Keratinocyte (primary cell): ENCODE measurements at regions not wholly inside any gene's neighbourhood (a gene's known extent, or its start where the extent isn't known, plus 50 kb on each side); places are given as distances from the start of the nearest gene placed in this dataset.

ENCODE experiments used
- CTCF ChIP-seq, 3 experiments: IDR thresholded peaks in 1 of 3; conservative IDR thresholded peaks in 1 of 3; optimal IDR thresholded peaks in 1 of 3; 2 replicates in 2 of 3; 3 replicates in 1 of 3; pipeline versions ENCODE3 to v1.5.1; 2011; ENCODE audit warnings: low read length in 3 of 3, mild to moderate bottlenecking in 3 of 3, moderate library complexity in 2 of 3, control low read depth in 1 of 3, inconsistent platforms in 1 of 3; ENCODE audit not compliant: insufficient read depth in 2 of 3; ENCODE audit errors: extremely low read depth in 1 of 3
- EZH2 ChIP-seq: IDR thresholded peaks from one replicate; pipeline ENCODE4 v1.6.1; 2012; ENCODE audit warnings: inconsistent platforms, mild to moderate bottlenecking, low read length, moderate library complexity

- no peak for TF ChIP-seq CTCF (optimal IDR thresholded peaks at IDR 0.05 in 1 of 3, IDR thresholded peaks at IDR 0.05 in 1 of 3, conservative IDR thresholded peaks at IDR 0.05 in 1 of 3; ENCODE audit: extremely low read depth in 1 of 3, insufficient read depth in 2 of 3, low read length in 3 of 3)
- no peak for TF ChIP-seq EZH2
These were observed 209.3 kb downstream of the TTC8 start for GRCh38 chr14:89033756-89034155.
